H9 (cell line): ENCODE measurements at regions not wholly inside any gene's neighbourhood (a gene's known extent, or its start where the extent isn't known, plus 50 kb on each side); places are given as distances from the start of the nearest gene placed in this dataset.

ENCODE experiments used
- DNase-seq: peaks from one replicate; pipeline ENCODE4 v3.0.0-alpha.2; 2017
- H2AFZ ChIP-seq: one replicate; pipeline ENCODE4 v1.6.1; 2013; ENCODE audit warnings: mild to moderate bottlenecking, low read length, control low read depth, moderate library complexity
- H2AK5ac ChIP-seq: 2 replicates; pipeline ENCODE4 v1.6.1; 2013; ENCODE audit warnings: low read length, control low read depth, mixed read lengths; ENCODE audit not compliant: insufficient read length
- H2BK120ac ChIP-seq: one replicate; pipeline ENCODE4 v1.6.1; 2013; ENCODE audit warnings: low read depth, mild to moderate bottlenecking, low read length, control low read depth, inconsistent platforms; ENCODE audit not compliant: poor library complexity, severe bottlenecking
- H2BK12ac ChIP-seq: 2 replicates; pipeline ENCODE4 v1.6.1; 2013; ENCODE audit warnings: low read length, control low read depth, mixed read lengths, low read depth; ENCODE audit not compliant: insufficient read length
- H2BK15ac ChIP-seq: 2 replicates; pipeline ENCODE4 v1.6.1; 2013; ENCODE audit warnings: low read depth, low read length, control low read depth
- H2BK20ac ChIP-seq: one replicate; pipeline ENCODE4 v1.6.1; 2013; ENCODE audit warnings: low read depth, mild to moderate bottlenecking, low read length, control low read depth, inconsistent platforms; ENCODE audit not compliant: poor library complexity, severe bottlenecking
- H2BK5ac ChIP-seq: 2 replicates; pipeline ENCODE4 v1.6.1; 2013; ENCODE audit warnings: low read length, control low read depth, mixed read lengths; ENCODE audit not compliant: insufficient read length
- H3K14ac ChIP-seq: 2 replicates; pipeline ENCODE4 v1.6.1; 2013; ENCODE audit warnings: low read length, control low read depth; ENCODE audit not compliant: insufficient read depth
- H3K18ac ChIP-seq: 2 replicates; pipeline ENCODE4 v1.6.1; 2013; ENCODE audit warnings: low read depth, mild to moderate bottlenecking, mixed read lengths, low read length, control low read depth; ENCODE audit not compliant: insufficient read length
- H3K23ac ChIP-seq: 2 replicates; pipeline ENCODE4 v1.6.1; 2013; ENCODE audit warnings: low read length, control low read depth, mixed read lengths, low read depth; ENCODE audit not compliant: insufficient read length
- H3K23me2 ChIP-seq: 2 replicates; pipeline ENCODE4 v1.6.1; 2013; ENCODE audit warnings: low read depth, mild to moderate bottlenecking, mixed read lengths, low read length, control low read depth; ENCODE audit not compliant: insufficient read length, poor library complexity, severe bottlenecking
- H3K27ac ChIP-seq: 2 replicates; pipeline ENCODE4 v1.5.1; 2013; ENCODE audit warnings: low read length, control low read depth, mixed read lengths, low read depth; ENCODE audit not compliant: insufficient read length
- H3K27me3 ChIP-seq: 2 replicates; pipeline ENCODE4 v1.6.1; 2013; ENCODE audit warnings: low read length, control low read depth, inconsistent platforms; ENCODE audit not compliant: insufficient read depth
- H3K4ac ChIP-seq: 2 replicates; pipeline ENCODE4 v1.6.1; 2013; ENCODE audit warnings: low read depth, mild to moderate bottlenecking, control low read depth, inconsistent platforms, low read length, moderate library complexity
- H3K4me1 ChIP-seq: 2 replicates; pipeline ENCODE4 v1.6.1; 2013; ENCODE audit warnings: low read length, control low read depth, inconsistent platforms; ENCODE audit not compliant: insufficient read depth
- H3K4me2 ChIP-seq: 2 replicates; pipeline ENCODE4 v1.6.1; 2013; ENCODE audit warnings: low read length, control low read depth, mixed read lengths; ENCODE audit not compliant: insufficient read length, insufficient read depth
- H3K56ac ChIP-seq: 2 replicates; pipeline ENCODE4 v1.6.1; 2013; ENCODE audit warnings: low read depth, mild to moderate bottlenecking, mixed read lengths, low read length, control low read depth; ENCODE audit not compliant: insufficient read length
- H3K79me1 ChIP-seq: 2 replicates; pipeline ENCODE4 v1.6.1; 2013; ENCODE audit warnings: low read depth, mild to moderate bottlenecking, moderate library complexity, low read length, control low read depth, inconsistent platforms; ENCODE audit not compliant: insufficient read depth, poor library complexity, severe bottlenecking
- H3K79me2 ChIP-seq: 2 replicates; pipeline ENCODE4 v1.6.1; 2013; ENCODE audit warnings: low read length, control low read depth, inconsistent platforms; ENCODE audit not compliant: insufficient read depth
- H3K9ac ChIP-seq: 2 replicates; pipeline ENCODE4 v1.6.1; 2013; ENCODE audit warnings: low read length, control low read depth, mixed read lengths; ENCODE audit not compliant: insufficient read length; ENCODE audit errors: extremely low read depth
- H3K9me3 ChIP-seq: one replicate; pipeline ENCODE4 v1.6.1; 2013; ENCODE audit warnings: low read depth, low read length, inconsistent platforms; ENCODE audit not compliant: control insufficient read depth
- H3T11ph ChIP-seq: one replicate; pipeline ENCODE4 v1.6.1; 2013; ENCODE audit warnings: mild to moderate bottlenecking, low read length, control low read depth, inconsistent platforms
- H4K20me1 ChIP-seq: one replicate; pipeline ENCODE4 v1.6.1; 2013; ENCODE audit not compliant: control insufficient read depth, insufficient read length, insufficient read depth
- H4K5ac ChIP-seq: 2 replicates; pipeline ENCODE4 v1.6.1; 2013; ENCODE audit warnings: low read depth, mild to moderate bottlenecking, mixed read lengths, low read length, control low read depth; ENCODE audit not compliant: insufficient read length
- H4K8ac ChIP-seq: replicated peaks from 2 replicates; pipeline ENCODE4 v1.6.1; 2013; ENCODE audit warnings: low read length, control low read depth, mixed read lengths, low read depth; ENCODE audit not compliant: insufficient read length
- H4K91ac ChIP-seq: 2 replicates; pipeline ENCODE4 v1.6.1; 2013; ENCODE audit warnings: low read depth, mild to moderate bottlenecking, moderate library complexity, mixed read lengths, low read length, control low read depth; ENCODE audit not compliant: insufficient read length
- H3K27ac Mint-ChIP-seq, 3 experiments: 2 replicates in 2 of 3; 3 replicates in 1 of 3; pipeline ENCODE4 v1.8.0; 2020 to 2021; ENCODE audit warnings: mixed read lengths in 3 of 3, mild to moderate bottlenecking in 1 of 3, moderate library complexity in 1 of 3
- H3K27me3 Mint-ChIP-seq: 2 replicates; pipeline ENCODE4 v1.8.0; 2021; ENCODE audit warnings: low read depth, mild to moderate bottlenecking, moderate library complexity, mixed read lengths
- H3K36me3 Mint-ChIP-seq, 3 experiments: 2 replicates in 2 of 3; 3 replicates in 1 of 3; pipeline ENCODE4 v1.8.0; 2020 to 2021; ENCODE audit warnings: low read depth in 3 of 3, mixed read lengths in 3 of 3; ENCODE audit not compliant: insufficient read depth in 1 of 3
- H3K4me1 Mint-ChIP-seq, 2 experiments: 2 replicates each; pipeline ENCODE4 v1.8.0; 2020; ENCODE audit warnings: mixed read lengths in 2 of 2
- H3K4me3 Mint-ChIP-seq, 2 experiments: 2 replicates in 1 of 2; 3 replicates in 1 of 2; pipeline ENCODE4 v1.8.0; 2020 to 2021; ENCODE audit warnings: mild to moderate bottlenecking in 2 of 2, mixed read lengths in 2 of 2, moderate library complexity in 1 of 2
- H3K9me3 Mint-ChIP-seq, 2 experiments: 2 replicates in 1 of 2; 3 replicates in 1 of 2; pipeline ENCODE4 v1.8.0; 2020; ENCODE audit warnings: mild to moderate bottlenecking in 2 of 2, mixed read lengths in 2 of 2, moderate library complexity in 1 of 2
- CTCF ChIP-seq: fragments of 200-600 bp; sonication (generic); conservative IDR thresholded peaks from 3 replicates; pipeline ENCODE4 v1.8.0; 2021; ENCODE audit warnings: antibody characterized with exemption, mild to moderate bottlenecking
- WGBS: extraction: QIAGEN DNeasy Blood & Tissue Kit; methylation state at CpG from one replicate; pipeline ENCODE4 v1.1.7; 2013; ENCODE audit warnings: missing lambda C conversion rate, low lambda C conversion rate, mixed read lengths; ENCODE audit not compliant: insufficient read length; ENCODE audit errors: extremely low coverage; 5-methylcytosine and 5-hydroxymethylcytosine counted together

- Histone ChIP-seq H2BK15ac (no peak overlapping the region), H3K27me3 (no peaks in the 10 kb centered on the region), H3T11ph (no peak overlapping the region), H3K9me3 (no peaks in the 10 kb centered on the region), H3K23ac (no peak overlapping the region), H3K79me2 (no peaks in the 10 kb centered on the region), H4K91ac (no peak overlapping the region), H4K5ac (no peak overlapping the region), H3K56ac (no peak overlapping the region), H3K4me1 (no peaks in the 10 kb centered on the region), H3K14ac (no peak overlapping the region), H2AK5ac (no peak overlapping the region), H3K4me2 (no peak overlapping the region), H3K4ac (no peak overlapping the region), H2BK20ac (no peak overlapping the region), H2BK12ac (no peak overlapping the region), H3K79me1 (no peaks in the 10 kb centered on the region), H2BK5ac (no peak overlapping the region), H2AFZ (no peak overlapping the region), H3K9ac (no peak overlapping the region), H2BK120ac (no peak overlapping the region), H4K20me1 (no peaks in the 10 kb centered on the region), H3K23me2 (no peaks in the 10 kb centered on the region), H4K8ac (no peak overlapping the region), H3K27ac (no peak overlapping the region), H3K18ac (no peak overlapping the region)
- peaks cover 6% of the 10 kb centered on the region in 2 experiments; a peak in 2 of 4 replicates for H3K4me1 Mint-ChIP-seq
- DNase-seq = no peak
- H3K9me3 Mint-ChIP-seq = peaks cover 0 to 9% of the 10 kb centered on the region in 2 experiments; a peak in 4 of 5 replicates
- H3K36me3 Mint-ChIP-seq = peaks cover 0 to 5% (median 0%) of the 10 kb centered on the region in 3 experiments; a peak in 3 of 7 replicates
- no peak for TF ChIP-seq CTCF
- H3K4me3 Mint-ChIP-seq = no peak overlapping the region
- no peak overlapping the region for H3K27ac Mint-ChIP-seq
- H3K27me3 Mint-ChIP-seq = no peaks in the 10 kb centered on the region; the same call in 1 of the 2 replicates
- no CpG with 5 or more reads among the region's 2 CpGs for WGBS
Measured at GRCh38 chrX:4690521-4690920, 977.1 kb upstream of the PRKX start.
